Stimulated activated CD8-positive, alpha-beta memory T cell treated with anti-CD3 and anti-CD28 coated beads, Interleukin-2, amount 100 ng/mL, for 1 hour (primary cell): ENCODE measurements at regions not wholly inside any gene's neighbourhood (a gene's known extent, or its start where the extent isn't known, plus 50 kb on each side); places are given as distances from the start of the nearest gene placed in this dataset.
"Not testable (repeated sequence)": the region's sequence is repeated elsewhere in the genome, so short reads cannot be mapped to it uniquely, and the experiment has no call there.

Source experiments
- DNase-seq, 2 donors: peaks; one replicate each; pipeline ENCODE4 v3.0.0-alpha.2; 2020; ENCODE audit warnings: low read depth in 2 of 2

DNA sequence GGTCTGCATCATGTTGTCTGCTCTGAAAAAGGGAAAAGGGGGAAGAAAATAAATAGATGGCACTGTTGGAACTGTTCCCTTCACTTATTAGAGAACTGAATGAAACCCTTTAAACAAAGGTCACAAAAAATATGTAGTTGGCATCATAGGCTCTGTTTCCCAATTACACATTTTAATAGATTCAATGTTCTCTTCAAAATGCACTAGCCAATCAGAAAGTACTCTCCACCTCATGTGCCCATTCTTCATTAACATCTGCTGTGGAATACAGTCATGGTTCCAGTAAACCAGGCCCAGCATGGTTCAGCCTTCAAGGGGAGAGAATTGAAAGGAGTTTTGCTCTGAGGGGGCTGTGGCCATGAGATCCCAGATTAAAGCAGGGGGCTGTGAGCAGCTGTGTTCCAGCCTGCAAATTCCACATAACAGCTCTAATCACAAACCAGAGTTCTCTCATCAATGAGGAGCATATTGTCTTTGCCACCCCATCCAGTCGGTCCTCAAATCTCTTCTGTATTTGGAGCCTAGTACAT is 165.9 kb upstream of the CREB1 start:
- no peak for DNase-seq

DNA sequence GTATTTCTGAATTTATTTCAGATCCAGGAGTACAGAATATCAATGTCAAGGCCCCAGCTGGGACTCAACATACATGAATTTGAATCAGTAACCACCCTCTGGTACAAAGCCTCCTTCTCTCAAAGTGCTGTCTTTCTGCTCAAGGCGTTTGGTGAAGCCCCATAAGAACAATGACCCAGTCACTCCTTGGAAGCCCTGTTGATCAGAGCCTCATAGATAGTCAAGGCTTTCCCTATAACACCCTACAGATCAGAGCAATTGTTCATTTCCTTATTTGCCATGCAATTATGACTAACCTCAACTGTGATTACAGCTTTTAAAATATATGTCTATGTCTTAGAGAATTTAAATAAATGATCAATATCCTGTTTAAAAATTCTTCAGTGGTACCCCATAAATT is 159.1 kb upstream of the CREB1 start:
- DNase-seq = no peak

- DNase-seq = no peak
Measured at GRCh38 chr2:207371877-207372276, 157.9 kb upstream of the CREB1 start.

DNA sequence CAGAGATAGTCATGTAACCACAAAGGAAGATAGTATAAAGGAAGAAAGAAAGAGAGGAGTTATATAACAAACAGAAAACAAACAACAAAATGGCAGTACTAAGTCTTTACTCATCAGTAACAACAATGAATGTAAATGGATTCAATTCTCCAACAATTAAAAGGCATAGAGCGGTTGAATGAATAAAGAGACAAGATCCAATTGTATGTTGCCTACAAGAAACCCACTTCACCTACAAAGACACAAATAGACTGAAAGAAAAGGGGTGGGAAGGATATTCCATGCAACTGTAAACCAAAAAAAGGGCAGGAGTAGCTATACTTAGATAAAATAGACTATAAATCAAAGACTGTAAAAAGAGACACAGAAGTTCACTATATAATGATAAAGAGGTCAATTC is 157.3 kb upstream of the CREB1 start:
- DNase-seq = no peak

- DNase-seq = no peak
Measured at GRCh38 chr2:207375207-207375875, 154.4 kb upstream of the CREB1 start.

DNA sequence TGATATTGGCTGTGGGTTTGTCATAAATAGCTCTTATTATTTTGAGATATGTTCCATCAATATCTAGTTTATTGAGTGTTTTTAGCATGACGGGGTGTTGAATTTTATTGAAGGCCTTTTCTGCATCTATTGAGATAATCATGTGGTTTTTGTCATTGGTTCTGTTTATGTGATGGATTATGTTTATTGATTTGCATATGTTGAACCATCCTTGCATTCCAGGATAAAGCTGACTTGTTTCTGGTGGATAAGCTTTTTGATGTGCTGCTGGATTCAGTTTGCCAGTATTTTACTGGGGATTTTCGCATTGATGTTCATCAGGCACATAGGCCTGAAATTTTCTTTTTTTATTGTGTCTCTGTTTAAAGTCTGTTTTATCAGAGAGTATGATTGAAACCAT is 151.1 kb upstream of the CREB1 start:
- not testable (repeated sequence) for DNase-seq

DNA sequence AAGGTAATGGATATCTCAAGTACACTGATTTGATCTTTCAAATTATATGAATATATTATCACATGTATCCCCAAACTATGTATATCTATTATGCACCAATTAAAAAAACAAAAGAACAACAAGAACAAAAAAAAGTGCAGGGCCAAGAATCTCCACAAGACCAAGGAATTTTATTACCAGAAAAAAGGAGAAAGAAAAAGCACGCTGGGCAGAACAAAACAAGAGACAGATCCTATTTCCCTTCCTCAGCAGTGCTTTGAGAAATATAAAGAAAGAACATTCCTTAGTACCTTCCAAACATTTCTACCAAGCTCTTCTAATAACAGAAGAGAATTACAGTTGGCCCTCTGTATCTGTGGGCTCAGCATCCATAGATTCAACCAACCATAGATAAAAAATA is 144.7 kb upstream of the CREB1 start:
- DNase-seq = no peak

DNA sequence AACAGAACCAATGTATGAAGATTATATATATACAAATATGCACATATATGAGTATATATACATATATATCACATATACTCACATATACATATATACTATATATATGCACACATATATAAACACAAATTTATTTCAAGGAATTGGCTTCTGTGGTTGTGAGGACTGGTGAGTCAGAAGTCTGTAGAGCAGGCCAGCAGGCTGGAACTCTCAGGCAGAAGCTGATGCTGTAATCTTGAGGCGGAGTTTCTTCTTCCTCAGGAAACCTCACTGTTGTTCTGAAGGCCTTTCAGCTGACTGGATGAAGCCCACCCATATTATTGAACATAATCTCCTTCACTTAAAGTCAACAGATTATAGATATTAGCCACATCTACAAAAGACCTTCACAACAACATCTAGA is 143.9 kb upstream of the CREB1 start:
- DNase-seq = no peak

DNA sequence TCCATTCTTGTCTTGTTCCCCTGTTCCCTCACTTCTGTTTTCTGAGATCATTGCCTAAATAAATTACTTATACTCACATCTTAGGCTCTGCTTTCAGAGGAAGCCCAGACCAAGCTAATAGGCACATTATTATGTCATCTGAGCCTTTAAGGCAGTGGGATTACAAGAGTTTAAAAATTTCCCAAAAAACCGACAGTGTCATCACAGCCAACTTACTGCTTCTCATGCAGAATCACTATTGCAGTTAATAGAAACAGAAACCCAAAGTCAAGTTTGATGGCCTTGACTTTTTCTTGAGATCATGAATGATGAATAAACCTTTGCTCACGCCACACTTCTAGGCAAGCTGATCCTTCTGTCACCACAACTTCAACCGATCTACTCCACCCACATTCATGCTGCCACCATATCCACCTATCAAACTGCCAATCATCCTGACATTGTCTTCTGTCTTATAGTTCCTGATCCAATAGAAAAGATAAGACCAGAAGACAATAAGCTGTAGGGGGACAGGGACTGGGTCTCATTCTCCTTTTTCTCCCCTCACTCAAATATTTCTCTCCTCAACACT is 142.7 kb upstream of the CREB1 start:
- DNase-seq = no peak

DNA sequence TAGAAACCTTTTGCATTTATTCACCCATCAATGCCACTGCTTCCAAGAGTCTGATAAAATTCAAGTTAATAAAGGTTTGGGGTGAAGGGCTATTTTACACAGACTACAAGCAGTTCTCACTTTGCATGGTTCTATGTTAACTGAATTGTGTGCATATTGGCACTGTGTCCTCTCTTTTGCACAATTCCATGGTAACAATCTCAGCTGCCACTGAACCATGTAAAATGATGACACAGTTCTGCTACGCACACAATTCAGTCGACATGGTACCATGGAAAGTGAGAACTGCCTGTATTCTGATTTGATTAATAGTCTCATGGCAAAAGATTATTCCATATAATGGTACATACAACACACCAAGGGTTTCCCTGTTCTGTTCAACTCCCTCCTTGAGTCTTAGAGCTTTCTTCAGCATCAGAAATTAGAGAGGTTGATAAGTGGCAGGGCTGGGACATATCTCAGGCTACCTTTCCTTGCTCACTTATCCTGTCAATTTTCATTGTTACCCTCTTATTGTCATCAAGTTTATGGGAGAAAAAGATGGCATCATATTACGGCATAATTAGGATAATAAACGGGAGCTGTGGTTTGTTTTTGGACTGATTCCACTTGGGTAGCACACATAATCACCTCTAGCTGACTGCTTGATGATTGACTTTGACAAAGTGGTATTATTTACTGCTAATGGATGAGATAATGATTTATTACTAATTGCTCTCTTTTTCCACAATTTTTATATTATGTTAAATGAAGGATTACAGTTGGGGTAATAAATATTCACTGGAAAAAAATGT is 139.3 kb upstream of the CREB1 start:
- DNase-seq = no peak

- no peak for DNase-seq
Measured at GRCh38 chr2:207394203-207394781, 135.5 kb upstream of the CREB1 start.

- no peak for DNase-seq
Measured at GRCh38 chr2:207394812-207395534, 134.8 kb upstream of the CREB1 start.

GRCh38 chr2:207395535-207396251 is 134.1 kb upstream of the CREB1 start:
- no peak for DNase-seq

- DNase-seq = no peak
Measured at GRCh38 chr2:207397917-207398655, 131.7 kb upstream of the CREB1 start.

DNA sequence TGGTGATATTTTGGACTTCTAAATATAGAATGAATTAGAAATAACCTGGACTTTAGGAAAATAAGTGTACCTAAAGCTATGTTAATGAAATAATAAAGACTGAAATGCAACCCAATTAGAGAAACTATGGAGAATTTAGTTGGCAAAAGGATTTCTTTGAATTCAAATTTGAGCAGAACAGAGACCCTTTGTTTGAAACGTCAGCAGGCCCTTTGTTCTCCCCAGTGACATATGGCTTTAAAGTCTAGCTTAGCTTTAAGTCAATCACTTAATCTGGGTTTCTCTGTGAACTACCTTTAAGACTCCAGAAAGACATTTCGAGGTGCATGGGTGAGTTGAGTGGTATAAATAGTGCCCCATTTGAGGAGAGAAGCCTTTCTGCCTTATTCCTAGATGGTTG is 130.5 kb upstream of the CREB1 start:
- DNase-seq = no peak

DNA sequence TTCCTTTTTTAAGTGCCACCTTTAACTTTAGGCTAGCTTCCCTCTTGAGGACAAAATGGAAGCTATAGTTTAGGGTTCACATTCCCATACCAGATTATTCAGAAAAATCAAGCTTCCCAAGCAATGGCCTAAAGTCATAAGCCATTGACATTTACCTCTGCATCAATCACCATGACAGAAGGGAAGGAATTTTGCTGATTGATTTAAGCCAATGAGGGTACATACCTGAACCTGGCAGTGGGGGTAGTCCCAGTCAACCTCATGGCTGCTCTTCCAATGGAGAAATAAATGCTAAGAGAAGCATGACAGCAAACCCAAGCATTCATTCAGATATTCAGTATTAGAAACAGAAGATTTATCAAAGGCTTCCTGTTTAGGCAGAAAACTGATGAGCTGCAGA is 128.4 kb upstream of the CREB1 start:
- no peak for DNase-seq

GRCh38 chr2:207403141-207403540 is 126.6 kb upstream of the CREB1 start:
- DNase-seq = no peak

DNA sequence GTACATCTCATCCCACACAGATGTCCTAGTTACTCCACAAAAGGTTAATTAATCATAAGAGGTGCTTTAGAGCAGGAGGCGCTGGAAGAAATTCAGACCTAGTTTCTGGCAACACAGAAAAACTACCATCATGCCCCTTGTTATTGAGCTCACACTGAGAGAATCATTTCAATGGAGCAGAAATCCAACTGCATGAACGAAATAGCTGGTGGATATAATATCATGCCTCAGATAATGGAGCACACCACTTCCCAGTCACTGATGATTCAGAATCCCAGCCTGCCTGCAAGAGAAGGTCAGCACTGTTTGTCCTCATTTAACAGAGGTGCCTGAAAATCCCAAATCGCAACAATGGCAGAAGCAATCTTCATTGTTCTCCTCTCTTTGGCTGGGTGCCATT is 125.8 kb upstream of the CREB1 start:
- no peak for DNase-seq

DNA sequence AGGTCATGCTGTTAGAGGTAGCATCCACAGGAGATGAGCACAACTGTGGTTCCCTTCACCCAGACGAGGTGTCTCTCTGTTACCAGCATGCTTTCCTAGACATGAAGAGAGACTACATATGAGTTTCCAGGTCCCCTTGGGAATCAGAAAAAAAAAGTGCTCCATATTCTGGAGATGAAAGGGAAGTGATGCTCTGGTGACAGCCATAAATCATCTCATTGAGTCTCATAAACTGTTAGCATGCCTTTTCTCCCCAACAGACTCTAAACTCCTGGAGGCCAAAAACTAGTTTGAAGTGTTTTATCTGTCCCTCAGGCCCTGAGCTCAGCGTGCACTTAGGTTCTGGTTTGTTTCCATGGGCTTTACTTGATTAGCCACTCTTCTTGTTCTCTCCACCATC is 124.6 kb upstream of the CREB1 start:
- DNase-seq = no peak

DNA sequence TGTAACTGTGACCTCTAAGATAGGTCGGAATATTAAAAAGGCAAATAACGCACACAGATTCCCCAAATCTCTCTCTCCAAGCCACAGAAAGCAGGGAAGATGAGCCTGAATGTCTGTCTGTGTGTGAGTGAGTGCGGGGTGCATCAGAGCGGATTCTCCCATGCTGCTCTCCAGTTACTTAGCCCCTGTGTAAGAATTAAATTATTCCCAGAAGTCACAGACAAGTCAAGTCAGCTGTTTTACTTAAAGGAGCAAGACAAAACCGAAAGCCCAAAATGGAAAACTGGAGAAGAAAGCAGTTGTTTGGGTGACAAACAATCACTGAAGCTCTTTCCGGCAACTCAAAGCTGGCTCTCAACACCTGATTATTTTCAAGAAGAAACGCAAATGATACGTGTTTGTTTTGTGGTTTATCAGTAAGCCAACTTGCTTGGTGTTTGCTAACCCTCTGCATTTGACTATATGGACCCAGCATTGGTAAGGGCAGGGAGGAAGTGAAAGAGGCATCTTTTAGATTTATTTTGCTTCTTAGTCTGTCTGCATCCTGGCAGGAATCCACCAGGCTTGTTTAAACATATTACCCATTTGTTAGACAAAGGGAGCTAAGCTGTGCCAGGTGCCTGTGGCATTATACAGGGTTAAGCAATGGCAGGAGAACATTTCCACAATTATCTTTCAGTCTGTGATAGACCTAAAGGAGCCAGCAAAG is 121.5 kb upstream of the CREB1 start:
- no peak for DNase-seq
